A673 (cell line): ENCODE measurements at regions not wholly inside any gene's neighbourhood (a gene's known extent, or its start where the extent isn't known, plus 50 kb on each side); places are given as distances from the start of the nearest gene placed in this dataset.
"Not testable (repeated sequence)": the region's sequence is repeated elsewhere in the genome, so short reads cannot be mapped to it uniquely, and the experiment has no call there.

Source experiments
- BruUV-seq: library from RNA; stranded (reverse); fragments of 400-500 nt; replicated peaks from 2 replicates; lab custom pipeline; 2021; lab: Mats Ljungman, UMichigan
- CTCF ChIA-PET: fragments of 300-600 bp; sonication (Branson Sonifier 250); formaldehyde crosslinking; loops from one replicate; lab custom pipeline; 2022; ENCODE audit warnings: antibody characterized with exemption; lab: Charles Lee
- POLR2A ChIA-PET: fragments of 300-600 bp; sonication (Branson Sonifier 250); formaldehyde crosslinking; loops from one replicate; lab custom pipeline; 2022; ENCODE audit warnings: antibody characterized with exemption; ENCODE audit not compliant: low non-redundant PET; lab: Charles Lee
- DNase-seq: peaks from one replicate; pipeline ENCODE4 v3.0.0-alpha.2; 2015; ENCODE audit warnings: low spot score
- H3K27ac ChIP-seq: fragments of 200-600 bp; sonication (generic); 2 replicates; pipeline ENCODE4 v1.5.1; 2016; ENCODE audit warnings: mixed run types, low read depth, mild to moderate bottlenecking, mixed read lengths, antibody characterized with exemption, low read length; ENCODE audit not compliant: poor library complexity, severe bottlenecking
- H3K27me3 ChIP-seq: fragments of 200-600 bp; sonication (generic); replicated peaks from 2 replicates; pipeline ENCODE4 v1.6.1; 2017; ENCODE audit warnings: mixed run types, low read depth, mild to moderate bottlenecking, mixed read lengths, antibody characterized with exemption, low read length; ENCODE audit not compliant: insufficient read depth, poor library complexity
- H3K36me3 ChIP-seq: fragments of 200-600 bp; sonication (generic); 2 replicates; pipeline ENCODE4 v1.6.1; 2016; ENCODE audit warnings: mixed run types, mild to moderate bottlenecking, mixed read lengths, antibody characterized with exemption, low read length; ENCODE audit not compliant: insufficient read depth, poor library complexity, severe bottlenecking
- H3K4me1 ChIP-seq: fragments of 200-600 bp; sonication (generic); 2 replicates; pipeline ENCODE4 v1.6.1; 2017; ENCODE audit warnings: mixed run types, mild to moderate bottlenecking, mixed read lengths, antibody characterized with exemption, low read length; ENCODE audit not compliant: insufficient read depth, poor library complexity, severe bottlenecking
- H3K4me3 ChIP-seq: fragments of 200-600 bp; sonication (generic); 2 replicates; pipeline ENCODE4 v1.5.1; 2016; ENCODE audit warnings: low read depth, mixed run types, mild to moderate bottlenecking, mixed read lengths, low read length; ENCODE audit not compliant: poor library complexity, severe bottlenecking
- H3K9me3 ChIP-seq: fragments of 200-600 bp; sonication (generic); 2 replicates; pipeline ENCODE4 v1.6.1; 2016; ENCODE audit warnings: mixed run types, low read depth, mild to moderate bottlenecking, mixed read lengths, antibody characterized with exemption, low read length; ENCODE audit not compliant: poor library complexity, severe bottlenecking
- EZH2 ChIP-seq: fragments of 200-600 bp; sonication (generic); IDR thresholded peaks from 2 replicates; pipeline ENCODE4 v1.6.1; 2017; ENCODE audit warnings: borderline replicate concordance, low read depth, mild to moderate bottlenecking, mixed read lengths, antibody characterized with exemption, low read length; ENCODE audit not compliant: poor library complexity, severe bottlenecking
- intact Hi-C: fragments of 100-400 bp; cut with micrococcal nuclease; formaldehyde crosslinking; loops from one replicate; pipeline ENCODE4 v1.10.0; 2022; ENCODE audit not compliant: unreplicated experiment
- TF ChIP-seq, protein P1 (sequence below): fragments of 300-800, 200-600 bp; sonication (generic); conservative IDR thresholded peaks from 2 replicates; pipeline ENCODE4 v1.5.1; 2017; ENCODE audit warnings: low read depth, mild to moderate bottlenecking, antibody characterized with exemption, low read length, moderate library complexity, mixed read lengths

- H3K27ac ChIP-seq = no peak overlapping the region
- DNase-seq = no peak
- TF ChIP-seq, protein P1, sequence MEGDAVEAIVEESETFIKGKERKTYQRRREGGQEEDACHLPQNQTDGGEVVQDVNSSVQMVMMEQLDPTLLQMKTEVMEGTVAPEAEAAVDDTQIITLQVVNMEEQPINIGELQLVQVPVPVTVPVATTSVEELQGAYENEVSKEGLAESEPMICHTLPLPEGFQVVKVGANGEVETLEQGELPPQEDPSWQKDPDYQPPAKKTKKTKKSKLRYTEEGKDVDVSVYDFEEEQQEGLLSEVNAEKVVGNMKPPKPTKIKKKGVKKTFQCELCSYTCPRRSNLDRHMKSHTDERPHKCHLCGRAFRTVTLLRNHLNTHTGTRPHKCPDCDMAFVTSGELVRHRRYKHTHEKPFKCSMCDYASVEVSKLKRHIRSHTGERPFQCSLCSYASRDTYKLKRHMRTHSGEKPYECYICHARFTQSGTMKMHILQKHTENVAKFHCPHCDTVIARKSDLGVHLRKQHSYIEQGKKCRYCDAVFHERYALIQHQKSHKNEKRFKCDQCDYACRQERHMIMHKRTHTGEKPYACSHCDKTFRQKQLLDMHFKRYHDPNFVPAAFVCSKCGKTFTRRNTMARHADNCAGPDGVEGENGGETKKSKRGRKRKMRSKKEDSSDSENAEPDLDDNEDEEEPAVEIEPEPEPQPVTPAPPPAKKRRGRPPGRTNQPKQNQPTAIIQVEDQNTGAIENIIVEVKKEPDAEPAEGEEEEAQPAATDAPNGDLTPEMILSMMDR = no peak
- no peak for TF ChIP-seq EZH2
- peaks cover 5% of the 10 kb centered on the region for H3K4me1 ChIP-seq
- H3K27me3 ChIP-seq = no peaks in the 10 kb centered on the region
- POLR2A ChIA-PET = no interaction called here
- no peak overlapping the region for H3K4me3 ChIP-seq
- H3K36me3 ChIP-seq = no peaks in the 10 kb centered on the region
- H3K9me3 ChIP-seq = no peaks in the 10 kb centered on the region
- intact Hi-C loops = no loop called here
- CTCF ChIA-PET = no interaction called here
- no TSS peak for BruUV-seq
Measured at GRCh38 chr20:60191014-60191413, 232.8 kb downstream of the CDH26 start.

DNA sequence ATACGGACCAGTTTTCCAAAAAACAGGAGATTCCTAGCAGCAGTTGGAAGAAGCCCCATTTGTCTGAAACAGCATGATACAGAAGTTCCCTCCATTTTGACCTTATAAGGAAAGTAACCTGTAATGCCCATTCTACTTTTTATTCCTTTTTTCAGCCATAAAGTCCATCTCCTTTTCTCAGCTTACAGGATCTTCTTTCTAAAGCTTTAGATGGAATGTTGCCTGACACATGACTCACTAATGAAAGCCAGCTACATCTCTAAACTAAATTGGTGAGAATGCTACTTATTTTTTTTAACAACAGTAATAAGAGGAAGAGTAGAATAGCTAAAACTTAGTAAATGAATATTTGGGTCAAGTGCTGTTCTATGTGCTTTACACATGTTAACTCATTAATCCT, 234.1 kb downstream of the CDH26 start:
- H3K4me1 ChIP-seq = peaks cover 5% of the 10 kb centered on the region
- H3K36me3 ChIP-seq = no peaks in the 10 kb centered on the region
- no peak for DNase-seq
- H3K9me3 ChIP-seq = no peaks in the 10 kb centered on the region
- intact Hi-C loops = no loop called here
- CTCF ChIA-PET = no interaction called here
- no peaks in the 10 kb centered on the region for H3K27me3 ChIP-seq
- BruUV-seq = no TSS peak
- POLR2A ChIA-PET = no interaction called here
- H3K27ac ChIP-seq = no peak overlapping the region
- no peak overlapping the region for H3K4me3 ChIP-seq
- no peak for TF ChIP-seq EZH2
- TF ChIP-seq, protein P1 = no peak

GRCh38 chr20:60199132-60199531, 240.9 kb downstream of the CDH26 start:
- H3K27ac ChIP-seq, DNase-seq, H3K4me1 ChIP-seq, POLR2A ChIA-PET, BruUV-seq, intact Hi-C loops, H3K4me3 ChIP-seq, H3K36me3 ChIP-seq, H3K9me3 ChIP-seq, CTCF ChIA-PET, H3K27me3 ChIP-seq: not testable (repeated sequence)

GRCh38 chr20:60199866-60200265, 241.6 kb downstream of the CDH26 start:
- CTCF ChIA-PET = no interaction called here
- no peaks in the 10 kb centered on the region for H3K36me3 ChIP-seq
- no peak for DNase-seq
- no peak overlapping the region for H3K27ac ChIP-seq
- no peaks in the 10 kb centered on the region for H3K9me3 ChIP-seq
- no peaks in the 10 kb centered on the region for H3K27me3 ChIP-seq
- intact Hi-C loops = no loop called here
- no peaks in the 10 kb centered on the region for H3K4me1 ChIP-seq
- no peak overlapping the region for H3K4me3 ChIP-seq
- TF ChIP-seq, protein P1 = no peak
- no peak for TF ChIP-seq EZH2
- POLR2A ChIA-PET = no interaction called here
- no TSS peak for BruUV-seq
